Stimulated activated CD4-positive, alpha-beta T cell treated with anti-CD3 and anti-CD28 coated beads, Interleukin-2, amount 100 ng/mL, for 48 hours (primary cell): ENCODE measurements at regions not wholly inside any gene's neighbourhood (a gene's known extent, or its start where the extent isn't known, plus 50 kb on each side); places are given as distances from the start of the nearest gene placed in this dataset.
"Not testable (repeated sequence)": the region's sequence is repeated elsewhere in the genome, so short reads cannot be mapped to it uniquely, and the experiment has no call there.

Experiments
- DNase-seq, 2 donors: peaks; one replicate each; pipeline ENCODE4 v3.0.0-alpha.2; 2020

DNA sequence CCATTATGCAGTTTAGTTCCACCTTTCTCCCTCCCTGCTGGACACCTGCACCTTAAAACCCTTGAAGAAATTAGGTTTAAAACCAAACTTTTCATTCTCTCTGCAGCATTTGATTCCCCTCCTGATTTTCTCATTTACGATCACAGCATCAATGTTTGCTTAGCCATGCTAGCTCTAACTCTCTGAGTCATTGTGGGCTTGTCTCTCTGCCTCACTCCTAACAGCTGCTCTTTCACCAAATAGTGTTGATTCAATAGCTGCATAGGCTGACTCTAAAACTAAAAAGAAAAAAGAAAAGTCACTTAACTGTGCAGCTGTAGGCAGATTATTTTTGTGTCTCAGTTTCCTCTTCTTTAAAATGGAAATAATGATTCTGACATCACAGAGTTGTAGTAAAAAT, 1124.9 kb downstream of the DIAPH3 start:
- no peak for DNase-seq

DNA sequence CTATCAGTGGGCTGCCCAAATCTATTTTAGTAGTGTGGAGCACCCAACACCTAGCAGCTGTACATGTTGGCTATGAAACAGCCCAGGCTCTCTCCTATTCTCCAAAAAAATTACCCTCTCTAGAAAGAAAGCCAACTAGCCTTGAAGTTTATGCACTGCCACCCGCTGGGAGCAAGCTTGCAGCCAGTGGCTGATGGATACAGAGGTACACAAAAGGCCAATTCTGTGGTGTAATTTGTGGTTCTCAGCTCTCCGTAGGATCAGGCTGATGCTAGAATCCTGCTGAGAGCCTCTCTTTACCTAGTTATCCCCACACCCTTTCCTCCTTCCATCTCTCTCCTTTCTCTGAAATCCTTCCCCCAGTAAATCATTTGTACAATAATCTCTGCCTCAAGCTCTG, 1120.7 kb downstream of the DIAPH3 start:
- no peak for DNase-seq

DNA sequence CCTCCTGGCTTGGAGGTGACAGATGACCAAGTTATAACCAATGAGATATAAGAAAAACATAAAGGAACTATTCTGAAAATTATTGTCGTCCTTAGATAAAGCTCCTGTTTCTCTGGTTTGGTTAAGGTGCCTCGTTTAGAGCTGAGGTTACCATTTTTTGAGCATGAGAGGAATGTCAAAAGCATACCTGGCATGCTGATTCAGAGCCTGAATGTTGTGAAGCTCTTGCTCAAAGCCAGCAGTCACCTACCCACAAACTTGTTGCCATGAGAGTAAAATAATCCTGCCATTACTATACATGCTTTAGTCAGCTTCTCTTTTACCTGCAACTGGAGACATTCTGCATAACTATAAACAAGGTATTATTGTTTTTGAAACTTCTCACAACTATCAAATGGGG, 1116.2 kb downstream of the DIAPH3 start:
- no peak for DNase-seq

DNA sequence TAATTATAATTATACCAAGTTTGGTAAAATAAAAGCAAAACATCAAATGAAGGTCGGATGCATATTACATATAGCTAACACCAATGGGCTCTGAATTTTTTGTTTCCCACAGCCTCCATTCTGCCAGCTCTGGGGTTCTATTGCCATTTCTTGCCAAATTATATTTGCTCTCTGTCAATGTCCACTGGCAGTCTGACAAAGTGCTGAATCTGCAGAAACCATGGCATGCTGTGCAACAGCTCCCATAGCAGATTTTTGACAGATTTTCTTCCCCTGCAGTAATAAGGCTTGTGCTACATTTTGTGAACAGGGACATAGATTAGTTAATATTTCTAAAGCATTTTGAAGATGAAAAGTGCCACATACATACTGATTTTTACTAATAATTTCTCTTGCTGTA, 1102.1 kb downstream of the DIAPH3 start:
- DNase-seq: no peak

DNA sequence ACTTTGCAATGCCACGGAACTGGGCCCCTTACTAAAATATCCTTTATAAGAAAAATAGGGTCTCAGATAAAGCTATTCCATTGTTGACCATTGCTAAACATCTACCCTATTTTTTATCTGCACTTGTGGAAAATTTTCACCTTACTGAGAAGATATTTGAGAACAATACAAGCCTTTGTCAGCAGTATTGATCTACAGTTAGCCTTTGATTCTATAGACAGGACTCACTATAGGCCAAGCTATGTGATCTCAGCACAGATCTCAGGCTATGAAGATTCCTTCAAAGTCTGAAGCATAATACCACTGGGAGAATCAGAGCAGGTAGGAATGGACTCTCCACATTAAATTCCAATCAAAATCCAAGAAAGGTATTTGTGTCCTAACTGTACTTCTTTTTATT, 1099.7 kb downstream of the DIAPH3 start:
- DNase-seq: no peak

DNA sequence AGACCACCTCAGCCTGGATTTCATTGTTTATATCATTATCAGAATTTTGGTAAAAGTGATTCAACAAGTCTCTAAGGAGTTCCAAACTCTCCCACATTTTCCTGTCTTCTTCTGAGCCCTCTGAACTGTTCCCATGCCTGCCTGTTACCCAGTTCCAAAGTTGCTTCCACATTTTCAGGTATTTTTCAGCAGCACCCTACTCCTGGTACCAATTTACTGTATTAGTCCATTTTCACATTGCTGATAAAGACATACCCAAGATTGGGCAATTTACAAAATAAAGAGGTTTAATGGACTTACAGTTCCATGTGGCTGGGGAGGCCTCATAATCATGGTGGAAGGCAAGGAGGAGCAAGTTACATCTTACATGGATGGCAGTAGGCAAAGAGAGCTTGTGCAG, 1087.3 kb downstream of the DIAPH3 start:
- DNase-seq: not testable (repeated sequence)

DNA sequence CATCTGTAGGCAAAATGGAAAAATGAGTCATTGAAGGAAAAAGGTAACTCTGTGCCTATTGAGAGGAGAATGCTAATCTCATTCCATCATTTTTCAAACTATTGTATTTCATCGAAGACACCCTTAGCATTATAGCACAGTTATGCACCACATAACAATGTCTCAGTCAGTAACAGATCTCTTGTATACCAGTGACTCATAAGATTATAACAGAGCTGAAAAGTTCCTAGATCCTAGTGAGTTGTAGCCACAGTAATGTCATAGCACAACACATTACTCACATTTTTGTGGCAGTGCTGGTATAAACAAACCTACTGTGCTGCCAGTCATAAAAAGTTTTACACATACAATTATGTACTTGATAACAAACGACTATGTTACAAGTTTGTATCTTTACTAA, 1077.6 kb downstream of the DIAPH3 start:
- no peak for DNase-seq

DNA sequence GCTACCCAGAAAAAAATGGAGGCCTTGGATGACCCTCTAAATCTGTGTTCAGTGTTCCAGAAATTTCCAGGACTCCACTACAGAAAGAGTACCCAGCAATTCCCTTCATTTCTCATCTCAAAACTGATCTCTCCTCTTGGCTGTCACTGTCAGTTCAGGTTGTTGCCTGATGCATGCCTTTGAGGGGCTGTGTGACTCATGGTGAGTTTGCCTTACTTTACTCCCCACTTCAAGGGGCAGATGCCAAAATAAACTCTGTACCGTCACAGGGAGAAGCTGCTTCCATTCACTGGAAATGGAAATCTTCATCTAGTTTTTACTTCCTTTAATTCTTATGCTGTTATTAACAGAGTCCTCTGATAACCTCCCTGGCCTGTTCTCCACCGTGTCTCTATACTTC, 1075.0 kb downstream of the DIAPH3 start:
- DNase-seq: no peak

DNA sequence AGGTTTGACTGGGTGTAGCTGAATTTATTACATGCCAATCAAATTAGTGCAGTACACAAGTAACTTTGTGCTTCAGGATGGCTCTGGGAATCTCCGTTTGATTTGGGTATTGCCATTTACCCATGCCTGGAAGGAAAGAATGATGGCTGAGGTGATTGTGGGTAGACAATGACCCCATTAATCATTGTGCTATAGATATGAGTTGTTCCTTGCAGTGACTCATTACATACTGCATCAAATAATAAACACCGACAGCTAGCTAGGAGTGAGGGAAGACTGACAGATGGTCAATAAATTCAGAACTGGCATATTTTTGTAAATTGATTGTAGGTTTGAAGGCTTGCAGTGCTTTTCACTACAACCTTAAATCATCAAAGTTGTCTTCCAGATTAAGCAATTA, 1069.5 kb downstream of the DIAPH3 start:
- no peak for DNase-seq

DNA sequence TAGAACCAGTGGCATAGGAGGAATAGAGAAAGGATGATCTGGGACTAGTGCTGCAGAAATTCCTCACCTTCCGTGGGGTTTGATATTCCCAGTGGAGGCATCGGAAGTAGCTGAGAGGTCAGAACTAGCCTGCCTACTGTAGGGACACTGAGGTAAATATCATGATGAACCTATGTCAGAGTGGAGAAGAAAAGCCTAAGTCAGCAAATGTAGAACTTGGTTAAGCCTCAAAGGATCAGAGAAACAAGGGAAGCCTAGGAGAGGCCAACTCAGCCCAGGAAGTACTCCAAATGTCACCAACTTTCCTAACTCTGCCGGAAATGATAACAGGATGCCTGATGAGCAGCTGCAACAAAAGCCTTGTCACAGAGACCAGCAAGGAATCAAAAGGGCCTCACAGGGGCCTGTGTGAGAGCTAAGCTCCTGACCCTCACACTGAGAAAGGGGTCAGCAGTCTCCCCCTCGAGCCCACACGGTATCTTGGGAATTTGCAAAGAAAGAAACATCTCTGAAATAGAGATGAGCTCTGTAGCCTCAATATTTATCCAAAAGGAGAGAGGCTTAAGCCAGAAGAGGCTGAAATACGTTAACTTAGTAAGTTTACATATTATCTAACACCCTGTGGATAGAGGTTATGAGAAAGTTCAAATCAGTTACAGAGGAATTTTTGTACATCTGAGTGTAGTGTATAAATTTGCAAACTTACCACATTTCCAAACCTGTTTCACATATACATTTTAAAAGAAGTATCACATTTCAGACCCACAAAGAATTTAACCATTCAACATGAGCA, 1064.3 kb downstream of the DIAPH3 start:
- no peak for DNase-seq

DNA sequence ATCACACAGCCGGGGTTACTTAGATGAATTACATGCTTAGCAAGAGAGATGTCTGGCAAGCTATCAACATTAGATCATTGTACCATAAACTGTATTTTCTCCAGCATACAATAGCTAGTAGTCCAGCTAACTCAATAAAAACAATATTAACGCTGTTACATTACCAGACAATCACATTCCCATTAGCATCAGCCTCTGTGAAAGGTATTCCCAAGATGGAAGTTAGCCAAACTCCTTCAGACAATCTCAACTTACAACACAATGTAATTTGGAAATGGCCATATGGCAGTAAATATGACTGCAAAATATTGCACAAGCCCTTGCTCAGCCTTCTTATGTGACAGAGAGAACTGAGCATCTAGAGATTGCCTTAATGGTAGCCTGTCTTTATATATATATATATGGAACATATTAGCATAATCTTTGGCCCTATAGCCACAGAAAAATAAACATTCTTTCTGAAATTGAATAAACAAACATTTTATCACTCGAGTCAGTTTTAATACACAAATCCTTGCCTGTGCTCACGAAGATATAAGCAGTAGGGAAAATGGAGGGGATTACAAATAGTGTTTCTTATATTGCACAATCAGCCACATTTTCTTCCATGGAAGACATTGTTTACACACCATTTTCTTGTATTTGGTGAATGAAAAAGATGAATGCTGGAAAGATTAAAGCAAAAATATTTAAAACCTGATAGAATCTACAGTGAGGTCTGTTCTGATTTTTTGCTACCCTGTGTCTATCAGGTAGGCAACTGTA, 1060.5 kb downstream of the DIAPH3 start:
- DNase-seq: no peak

DNA sequence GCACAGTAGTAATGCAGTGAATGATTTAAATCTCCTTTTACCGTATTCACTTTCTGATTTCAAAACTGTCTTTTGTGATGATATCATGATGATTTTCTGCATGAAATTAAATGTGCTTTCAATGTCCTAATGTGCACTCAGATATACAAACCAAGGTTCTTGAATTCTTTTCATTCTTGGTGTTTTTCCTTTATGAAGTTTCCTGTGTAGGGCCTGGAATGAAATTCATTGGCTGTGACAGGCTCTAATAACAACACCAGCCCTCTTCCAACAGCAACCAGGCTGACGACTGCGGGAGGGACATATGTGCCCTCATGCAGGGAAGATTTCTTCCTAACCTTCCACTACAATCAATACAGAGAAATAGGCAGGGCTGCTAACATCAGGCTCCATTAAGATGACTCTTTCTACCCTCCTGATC, 1052.0 kb downstream of the DIAPH3 start:
- no peak for DNase-seq

DNA sequence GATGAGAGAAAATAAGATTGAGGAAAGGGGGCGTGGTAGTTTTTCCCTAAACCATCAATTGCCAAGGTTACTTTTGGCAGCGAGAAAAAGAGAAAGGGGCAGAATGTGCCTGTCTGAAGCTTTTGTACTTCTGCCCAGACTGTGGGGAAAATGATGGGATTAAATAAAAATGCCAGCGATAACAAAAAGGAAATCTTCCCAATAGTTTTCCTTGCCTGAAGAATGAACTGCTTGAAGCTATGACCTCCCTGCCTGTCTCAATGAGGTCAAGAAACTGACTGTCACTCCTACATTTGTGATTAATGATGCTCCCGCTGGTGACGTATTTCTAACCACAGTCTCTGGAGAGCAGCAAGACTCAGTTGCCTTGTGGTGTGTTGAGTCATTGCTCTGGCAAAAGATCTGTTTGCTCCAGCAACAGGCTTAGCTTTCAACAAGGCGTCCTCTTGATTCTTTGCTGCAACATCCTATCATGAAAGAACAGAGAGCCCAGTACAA, 1051.5 kb downstream of the DIAPH3 start:
- no peak for DNase-seq

DNA sequence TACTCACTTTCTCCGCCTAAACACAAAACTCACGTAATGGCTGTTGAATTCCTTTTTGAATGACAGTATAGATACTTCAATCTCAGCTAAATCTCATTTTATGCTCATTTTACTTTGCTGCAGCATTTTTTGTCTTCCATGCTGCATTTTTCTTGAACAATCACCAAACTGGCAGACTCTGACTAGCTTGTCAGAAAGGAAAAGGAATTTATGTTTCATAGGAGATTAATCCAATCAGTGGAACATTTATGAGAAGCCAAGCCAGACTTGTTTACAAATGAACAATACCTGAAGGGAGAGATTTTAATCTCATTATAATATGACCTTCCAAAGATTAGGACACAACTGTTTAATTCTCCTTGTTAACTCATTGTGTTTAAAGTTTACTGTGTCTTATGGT, 1044.3 kb downstream of the DIAPH3 start:
- DNase-seq: no peak

DNA sequence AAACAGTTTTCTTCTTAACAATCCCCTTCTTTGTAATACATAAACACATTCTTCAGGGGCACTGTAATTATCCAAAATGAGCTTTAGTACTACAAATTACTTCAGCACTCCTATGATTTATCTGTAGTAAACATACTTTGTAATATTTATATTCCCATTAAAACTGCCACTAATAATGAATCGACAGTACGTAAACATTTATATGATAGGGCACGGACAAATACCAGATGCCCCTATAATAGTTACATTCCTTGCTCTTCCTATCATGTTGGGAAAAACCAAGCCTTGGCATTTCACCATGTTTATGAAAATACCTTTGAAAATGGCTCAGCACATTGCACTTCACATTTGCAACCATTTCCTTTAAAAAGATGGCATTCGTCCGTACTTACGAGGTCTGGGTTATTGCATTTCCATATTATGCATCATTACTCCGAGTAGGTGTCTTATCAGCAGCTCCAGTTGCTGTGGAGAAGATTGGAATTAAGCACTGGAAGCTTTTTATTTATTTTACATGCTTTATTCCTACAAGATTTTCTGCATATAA, 1043.4 kb downstream of the DIAPH3 start:
- no peak for DNase-seq

DNA sequence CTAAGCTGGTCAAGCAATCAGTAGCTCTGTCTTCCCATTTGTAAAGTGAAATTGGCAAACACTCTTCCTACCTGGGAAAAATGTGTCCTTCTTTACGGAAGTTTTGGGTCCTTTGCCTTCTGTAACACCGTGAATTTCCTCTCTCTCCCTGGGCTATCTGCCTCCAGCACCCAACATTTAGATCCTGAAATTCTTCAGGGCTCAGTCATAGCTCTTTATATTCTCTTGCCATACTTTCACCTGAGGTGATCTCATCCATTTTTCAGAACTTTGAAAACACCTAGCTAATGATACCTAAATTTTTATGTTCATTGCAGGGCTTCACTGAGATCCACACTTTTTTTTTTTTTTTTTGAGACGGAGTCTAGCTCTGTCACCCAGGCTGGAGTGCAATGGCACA, 1042.2 kb downstream of the DIAPH3 start:
- DNase-seq: no peak

DNA sequence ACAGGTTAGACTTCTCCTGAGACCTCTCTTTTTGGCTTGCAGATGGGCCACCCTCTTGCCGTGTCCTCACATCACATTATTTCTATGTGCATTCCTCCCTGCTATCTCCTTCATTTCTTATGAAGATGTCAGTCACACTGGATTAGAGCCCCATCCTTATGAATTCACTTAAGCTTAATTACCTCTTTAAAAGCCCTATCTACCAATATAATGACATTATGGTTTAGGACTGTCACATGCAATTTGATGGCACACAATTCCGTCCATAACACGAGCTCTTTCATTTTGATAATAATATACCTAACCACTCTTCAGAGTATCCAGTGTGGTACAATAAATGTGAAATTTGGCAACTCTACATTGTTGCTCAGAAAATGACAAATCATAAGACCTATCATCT, 1037.3 kb downstream of the DIAPH3 start:
- DNase-seq: no peak

DNA sequence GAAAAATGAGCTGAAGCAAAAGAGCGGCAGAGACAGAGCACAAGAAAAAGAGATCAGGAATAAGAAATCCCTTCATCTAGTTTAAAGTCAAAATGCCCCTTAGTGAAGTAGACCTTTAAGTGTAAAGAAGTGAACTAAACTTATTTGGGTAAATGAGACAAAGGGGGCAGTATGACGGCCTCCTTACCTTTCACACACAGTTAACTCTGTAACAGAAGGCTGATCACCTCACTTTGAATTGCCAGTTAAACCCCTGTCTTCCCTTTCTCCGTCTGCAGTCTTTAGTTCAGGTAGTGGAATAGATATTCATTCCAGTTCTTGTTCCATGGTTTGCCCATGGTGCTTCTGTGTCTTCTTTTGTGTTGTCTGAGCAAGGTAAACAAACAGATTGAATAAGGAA, 1029.8 kb downstream of the DIAPH3 start:
- DNase-seq: no peak

DNA sequence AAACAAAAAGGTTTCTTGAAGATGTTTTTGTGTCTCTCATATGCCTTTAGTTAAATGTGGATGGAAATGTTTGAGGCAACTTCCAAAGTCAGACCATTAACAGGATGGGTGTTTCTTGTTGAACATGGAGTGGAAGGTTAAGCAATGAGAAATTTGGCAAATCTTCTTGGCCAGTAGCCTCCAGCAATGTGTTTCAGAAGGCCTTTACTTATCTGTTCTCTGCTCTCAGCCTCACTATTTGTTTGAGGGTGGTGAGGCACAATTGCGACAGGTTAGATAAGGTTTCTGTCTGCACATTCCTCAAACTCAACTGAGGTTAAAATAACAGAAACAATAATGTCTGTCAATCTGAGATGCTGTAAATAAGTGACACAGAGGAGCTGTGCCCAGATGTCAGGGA, 1019.0 kb downstream of the DIAPH3 start:
- no peak for DNase-seq

DNA sequence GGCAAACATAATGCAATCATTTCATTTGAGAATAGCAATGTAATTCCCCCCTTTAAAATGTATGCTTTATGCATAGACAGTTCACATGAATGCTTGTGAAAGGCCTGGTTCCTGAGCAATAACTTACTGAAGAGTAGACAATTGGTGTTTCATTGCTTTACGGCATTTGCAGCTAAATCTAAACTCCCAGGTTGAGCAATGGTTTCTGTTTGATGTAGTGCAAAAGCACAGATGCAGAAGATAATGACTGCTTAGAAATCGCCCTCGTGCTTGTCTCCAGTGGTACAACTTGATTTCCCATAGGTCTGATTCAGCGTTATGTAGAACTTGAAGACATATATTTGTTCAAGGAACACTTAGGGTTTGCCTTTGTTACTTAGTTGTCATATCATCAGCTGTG, 1018.3 kb downstream of the DIAPH3 start:
- DNase-seq: no peak

DNA sequence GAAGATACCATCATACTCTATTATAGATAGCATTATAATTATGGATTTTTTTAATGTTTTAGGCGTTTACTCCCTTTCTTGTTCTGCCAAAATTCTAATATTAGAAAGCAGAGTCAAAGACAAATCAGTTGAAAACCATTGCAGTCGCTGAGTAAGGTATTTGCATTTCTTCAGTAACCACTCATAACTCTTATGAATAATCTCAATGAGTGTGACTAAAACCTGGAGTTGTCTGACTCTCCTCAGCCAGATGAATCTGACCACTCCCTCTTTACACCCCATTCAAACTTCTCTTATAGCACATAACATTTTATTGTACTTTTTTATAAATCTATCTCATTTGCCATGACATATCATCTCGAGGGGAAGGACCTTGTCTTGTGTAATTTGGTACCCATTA, 1006.5 kb downstream of the DIAPH3 start:
- DNase-seq: no peak

DNA sequence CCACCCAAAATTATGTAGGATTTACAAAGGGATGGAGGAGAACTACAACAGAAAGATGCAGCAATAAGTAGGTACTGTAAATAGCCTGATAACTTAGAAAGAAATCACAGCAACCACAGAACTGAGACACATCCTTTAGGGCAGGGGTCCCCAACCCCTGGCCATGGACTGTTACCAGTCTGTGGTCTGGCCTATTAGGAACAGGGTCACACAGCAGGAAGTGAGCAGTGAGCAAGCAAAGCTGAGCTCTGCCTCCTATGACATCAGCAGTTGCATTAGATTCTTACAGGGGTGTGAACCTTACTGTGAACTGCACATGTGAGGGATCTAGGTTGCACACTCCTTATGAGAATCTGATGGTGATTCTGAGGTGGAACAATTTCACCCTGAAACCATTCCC, 997.6 kb downstream of the DIAPH3 start:
- no peak for DNase-seq

DNA sequence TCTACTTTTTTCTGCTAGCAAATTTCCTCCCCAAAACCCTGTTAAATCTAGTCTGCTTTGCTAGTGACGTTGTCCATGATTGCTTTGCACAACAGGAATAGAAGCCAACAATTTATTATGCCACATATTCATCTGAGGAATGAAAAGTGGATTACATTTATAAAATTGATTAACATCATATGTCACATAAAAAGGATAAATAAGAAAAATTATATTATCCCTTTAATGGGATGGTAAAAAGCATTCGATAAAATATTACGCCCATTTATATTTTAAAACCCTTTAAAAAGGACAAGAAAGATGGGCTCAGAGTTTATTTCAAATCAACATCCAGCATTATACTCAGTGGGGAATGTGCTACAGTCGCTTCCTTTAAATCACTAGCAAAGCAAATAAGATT, 991.7 kb downstream of the DIAPH3 start:
- DNase-seq: no peak

DNA sequence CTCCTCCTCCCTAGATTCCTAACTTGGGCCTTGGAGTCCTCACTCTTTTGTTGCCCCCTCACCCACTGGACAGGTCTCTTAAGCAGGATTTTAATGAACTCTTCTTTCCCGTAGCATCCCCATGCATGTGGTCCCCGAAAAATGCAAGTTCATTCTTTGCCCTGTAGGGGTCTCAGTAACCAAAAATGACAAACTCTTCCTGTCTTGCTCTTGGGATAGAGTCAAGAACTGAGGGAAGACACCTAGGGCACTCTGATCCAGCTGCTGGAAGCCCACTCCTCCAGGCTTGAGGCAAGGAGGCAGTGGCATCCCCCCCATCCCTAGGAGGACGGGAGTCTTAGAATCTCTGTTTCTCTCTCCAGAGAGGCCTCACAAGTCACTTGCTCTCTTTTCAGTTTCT, 987.0 kb downstream of the DIAPH3 start:
- no peak for DNase-seq
